Naive B cell (primary cell): ENCODE measurements at regions not wholly inside any gene's neighbourhood (a gene's known extent, or its start where the extent isn't known, plus 50 kb on each side); places are given as distances from the start of the nearest gene placed in this dataset.
"Not testable (repeated sequence)": the region's sequence is repeated elsewhere in the genome, so short reads cannot be mapped to it uniquely, and the experiment has no call there.

Experiments used
- ATAC-seq, 2 donors: fragments of 150-1000 bp; cut with Tn5 transposase; 2 replicates each; pipeline ENCODE4 v1.10.0; 2021; ENCODE audit warnings: low read depth in 2 of 2, mild to moderate bottlenecking in 2 of 2, moderate library complexity in 2 of 2
- DNase-seq: peaks from one replicate; pipeline ENCODE4 v3.0.0; 2022
- H3K27ac Mint-ChIP-seq, 6 donors: one replicate each; pipeline ENCODE4 v1.8.0; 2020 to 2022; ENCODE audit warnings: mild to moderate bottlenecking in 6 of 6, mixed read lengths in 6 of 6, moderate library complexity in 5 of 6, inconsistent platforms in 2 of 6
- H3K27me3 Mint-ChIP-seq, 3 donors: one replicate each; pipeline ENCODE4 v1.8.0; 2021 to 2022; ENCODE audit warnings: mixed read lengths in 3 of 3, mild to moderate bottlenecking in 1 of 3
- H3K36me3 Mint-ChIP-seq, 2 donors: one replicate each; pipeline ENCODE4 v1.8.0; 2020 to 2022; ENCODE audit warnings: mixed read lengths in 2 of 2, inconsistent platforms in 1 of 2, mild to moderate bottlenecking in 1 of 2
- H3K4me1 Mint-ChIP-seq, 3 donors: one replicate each; pipeline ENCODE4 v1.8.0; 2020 to 2022; ENCODE audit warnings: mixed read lengths in 3 of 3, inconsistent platforms in 1 of 3, mild to moderate bottlenecking in 1 of 3, moderate library complexity in 1 of 3
- H3K4me3 Mint-ChIP-seq, 8 donors: one replicate each; pipeline ENCODE4 v1.8.0; 2020 to 2022; ENCODE audit warnings: mild to moderate bottlenecking in 8 of 8, mixed read lengths in 8 of 8, moderate library complexity in 8 of 8, inconsistent platforms in 2 of 8
- H3K9me3 Mint-ChIP-seq, 7 donors: one replicate each; pipeline ENCODE4 v1.8.0; 2020 to 2022; ENCODE audit warnings: mixed read lengths in 7 of 7, mild to moderate bottlenecking in 5 of 7, inconsistent platforms in 2 of 7, moderate library complexity in 1 of 7

DNA sequence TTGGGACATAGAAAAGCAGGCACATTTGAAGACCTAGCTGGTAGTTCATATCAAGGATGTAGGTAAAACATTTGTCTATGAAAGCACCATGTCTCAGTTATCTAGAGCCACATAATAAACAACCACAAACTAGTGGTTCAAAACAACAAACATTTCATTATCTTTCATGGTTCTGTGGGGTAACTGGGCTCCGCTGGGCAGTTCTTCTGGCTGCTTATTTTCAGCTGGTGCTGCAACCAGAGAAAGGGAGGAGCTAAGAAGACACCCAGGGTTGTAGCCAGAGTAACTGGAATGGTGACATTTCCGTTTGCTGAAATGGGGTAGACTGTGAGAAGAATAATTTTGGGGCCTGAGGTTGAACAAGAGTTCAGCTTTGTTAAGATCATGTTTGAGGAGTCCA, 145.7 kb upstream of the SULF2 start:
- peak overlapping the region in 1 of 6 donors; percentile 27 for H3K27ac Mint-ChIP-seq

GRCh38 chr20:47929368-47930115, 144.3 kb upstream of the SULF2 start:
- H3K27me3 Mint-ChIP-seq: peaks cover 15 to 37% (median 17%) of the 10 kb centered on the region in 3 donors
- no peak for DNase-seq
- peak overlapping the region in 1 of 6 donors; percentile 10 for H3K27ac Mint-ChIP-seq
- H3K36me3 Mint-ChIP-seq: no peaks in the 10 kb centered on the region
- H3K4me3 Mint-ChIP-seq: no peak overlapping the region
- no peaks in the 10 kb centered on the region for H3K4me1 Mint-ChIP-seq
- no peak for ATAC-seq
- peaks cover 0 to 9% (median 0%) of the 10 kb centered on the region in 7 donors for H3K9me3 Mint-ChIP-seq

More for the DNA sequence above, 145.7 kb upstream of the SULF2 start:
- peaks cover 9 to 29% (median 19%) of the 10 kb centered on the region in 3 donors for H3K27me3 Mint-ChIP-seq
- no peaks in the 10 kb centered on the region for H3K4me1 Mint-ChIP-seq
- DNase-seq (no peak), ATAC-seq (no peak)
- H3K4me3 Mint-ChIP-seq: no peak overlapping the region
- peaks cover 0 to 9% (median 0%) of the 10 kb centered on the region in 7 donors for H3K9me3 Mint-ChIP-seq
- no peaks in the 10 kb centered on the region for H3K36me3 Mint-ChIP-seq

DNA sequence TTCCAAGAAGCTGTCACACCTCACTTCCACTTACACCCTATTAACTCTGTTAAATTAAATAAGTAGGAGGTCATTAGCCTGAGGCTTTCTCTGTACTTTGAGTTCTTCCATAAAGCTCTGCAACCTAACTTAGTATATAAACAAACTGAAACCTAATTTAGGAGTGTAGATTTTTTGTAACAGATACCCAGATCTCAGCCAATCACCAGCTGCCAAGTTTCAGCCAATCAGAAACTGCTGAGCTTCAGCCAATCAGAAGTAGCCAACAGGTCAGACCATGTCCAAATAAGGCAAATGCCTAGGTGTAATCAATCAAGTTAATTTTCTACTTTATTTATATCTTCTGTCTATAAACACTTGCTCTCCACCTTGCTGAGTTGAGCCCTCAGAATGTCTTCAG, 142.7 kb upstream of the SULF2 start:
- no peak for ATAC-seq
- Mint-ChIP-seq H3K9me3 (peaks cover 0 to 9% (median 0%) of the 10 kb centered on the region in 7 donors), H3K27me3 (peaks cover 16 to 39% (median 23%) of the 10 kb centered on the region in 3 donors), H3K36me3 (peaks cover 0 to 2% of the 10 kb centered on the region in 2 donors), H3K4me1 (peaks cover 0 to 1% (median 0%) of the 10 kb centered on the region in 3 donors), H3K4me3 (no peak overlapping the region), H3K27ac (peak overlapping the region in 1 of 6 donors; percentile 57)
- DNase-seq: no peak

GRCh38 chr20:47927385-47927851, 142.1 kb upstream of the SULF2 start:
- Mint-ChIP-seq H3K4me3 (no peak overlapping the region), H3K27me3 (peaks cover 16 to 42% (median 28%) of the 10 kb centered on the region in 3 donors), H3K27ac (peak overlapping the region in 1 of 6 donors; percentile 57), H3K9me3 (peaks cover 0 to 9% (median 0%) of the 10 kb centered on the region in 7 donors), H3K4me1 (peaks cover 0 to 4% (median 1%) of the 10 kb centered on the region in 3 donors), H3K36me3 (peaks cover 0 to 6% of the 10 kb centered on the region in 2 donors)
- DNase-seq (no peak), ATAC-seq (no peak)

GRCh38 chr20:47926731-47927130, 141.4 kb upstream of the SULF2 start:
- no peak for ATAC-seq
- H3K9me3 Mint-ChIP-seq: peaks cover 0 to 9% (median 0%) of the 10 kb centered on the region in 7 donors
- H3K36me3 Mint-ChIP-seq: peaks cover 0 to 6% of the 10 kb centered on the region in 2 donors
- no peak for DNase-seq
- no peak overlapping the region for H3K4me3 Mint-ChIP-seq
- H3K27me3 Mint-ChIP-seq: peaks cover 18 to 47% (median 32%) of the 10 kb centered on the region in 3 donors
- peak overlapping the region in 1 of 6 donors; percentile 5 for H3K27ac Mint-ChIP-seq
- peaks cover 0 to 7% (median 6%) of the 10 kb centered on the region in 3 donors for H3K4me1 Mint-ChIP-seq

DNA sequence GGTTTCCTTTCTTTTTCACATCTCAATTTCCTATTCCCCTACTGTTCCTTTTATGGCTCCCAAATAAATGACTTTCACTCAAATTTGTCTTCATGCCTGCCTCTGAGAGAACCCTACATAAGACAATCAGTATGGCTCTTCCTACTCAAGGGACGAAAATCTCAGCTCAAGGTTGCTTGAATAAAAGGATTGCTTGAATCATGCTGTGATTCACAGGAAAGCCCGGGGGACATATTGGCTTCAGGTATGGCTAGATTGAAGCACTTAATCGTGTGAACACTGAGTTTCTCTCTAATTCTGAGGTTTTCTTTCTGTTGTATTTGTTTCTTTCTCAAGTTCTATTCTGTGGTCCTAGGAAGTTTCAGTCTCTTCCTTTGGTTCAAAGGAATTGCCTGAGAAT, 140.3 kb upstream of the SULF2 start:
- ATAC-seq (no peak), DNase-seq (no peak)
- peaks cover 0 to 7% (median 6%) of the 10 kb centered on the region in 3 donors for H3K4me1 Mint-ChIP-seq
- peaks cover 24 to 48% (median 40%) of the 10 kb centered on the region in 3 donors for H3K27me3 Mint-ChIP-seq
- peaks cover 0 to 6% of the 10 kb centered on the region in 2 donors for H3K36me3 Mint-ChIP-seq
- H3K27ac Mint-ChIP-seq: no peak overlapping the region
- H3K4me3 Mint-ChIP-seq: no peak overlapping the region
- H3K9me3 Mint-ChIP-seq: peaks cover 0 to 9% (median 0%) of the 10 kb centered on the region in 7 donors

DNA sequence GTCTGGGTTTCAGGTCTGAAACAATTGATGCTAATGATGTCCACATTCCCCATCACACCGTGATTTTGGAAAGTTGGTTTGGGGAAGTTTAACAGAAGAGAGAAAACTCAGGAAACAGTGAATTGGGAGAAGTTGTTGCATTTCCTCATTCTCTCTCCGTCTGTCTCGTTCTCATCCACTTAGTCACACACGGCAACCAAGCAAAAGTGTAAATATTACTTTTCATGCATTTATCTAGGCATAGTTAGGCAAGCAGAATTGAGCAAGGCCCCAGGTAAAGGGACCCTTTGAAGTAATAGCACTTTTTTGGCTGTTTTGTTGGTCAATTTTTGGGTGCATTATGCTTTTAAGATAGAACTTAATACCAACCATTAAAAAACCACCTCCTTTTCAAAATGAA, 137.0 kb upstream of the SULF2 start:
- peaks cover 0 to 7% (median 6%) of the 10 kb centered on the region in 3 donors for H3K4me1 Mint-ChIP-seq
- ATAC-seq (no peak), DNase-seq (no peak)
- H3K36me3 Mint-ChIP-seq: peaks cover under 1 to 25% of the 10 kb centered on the region in 2 donors
- H3K27me3 Mint-ChIP-seq: peaks cover 24 to 62% (median 55%) of the 10 kb centered on the region in 3 donors
- no peak overlapping the region for H3K4me3 Mint-ChIP-seq
- H3K27ac Mint-ChIP-seq: no peak overlapping the region
- peaks cover 7 to 24% (median 15%) of the 10 kb centered on the region in 7 donors for H3K9me3 Mint-ChIP-seq

DNA sequence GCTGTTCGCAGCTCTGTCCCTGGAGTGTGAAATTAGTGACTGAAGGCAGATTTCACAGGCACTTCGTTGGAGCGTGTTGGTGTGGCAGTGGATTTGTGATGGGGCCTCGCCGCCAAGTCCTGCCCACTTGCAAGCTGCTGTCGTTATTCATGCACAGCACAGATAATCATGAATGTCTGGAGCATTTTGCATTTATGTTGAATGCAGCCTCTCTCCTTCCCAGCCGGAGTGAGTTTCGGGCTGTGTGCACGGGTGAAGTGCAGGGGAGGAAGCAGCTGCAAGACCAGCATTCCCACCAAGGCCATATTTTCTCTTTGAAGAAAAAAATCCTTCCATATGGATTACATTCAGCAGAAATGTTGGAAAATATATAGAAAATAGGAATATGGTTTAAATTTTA, 136.5 kb upstream of the SULF2 start:
- not testable (repeated sequence) for ATAC-seq, H3K4me1 Mint-ChIP-seq, H3K4me3 Mint-ChIP-seq, DNase-seq, H3K27ac Mint-ChIP-seq
- H3K27me3 Mint-ChIP-seq: peaks cover 24 to 62% (median 55%) of the 10 kb centered on the region in 3 donors
- H3K9me3 Mint-ChIP-seq: peaks cover 11 to 28% (median 19%) of the 10 kb centered on the region in 7 donors
- H3K36me3 Mint-ChIP-seq: peaks cover 4 to 29% of the 10 kb centered on the region in 2 donors

- peaks cover 12 to 33% (median 21%) of the 10 kb centered on the region in 7 donors for H3K9me3 Mint-ChIP-seq
Measured at GRCh38 chr20:47921408-47921807, 136.1 kb upstream of the SULF2 start.

GRCh38 chr20:47917549-47918070, 132.3 kb upstream of the SULF2 start:
- Mint-ChIP-seq H3K4me1 (peaks cover 0 to 6% (median 4%) of the 10 kb centered on the region in 3 donors), H3K9me3 (peaks cover 17 to 39% (median 28%) of the 10 kb centered on the region in 7 donors), H3K36me3 (peaks cover 4 to 36% of the 10 kb centered on the region in 2 donors), H3K27ac (peak overlapping the region in 1 of 6 donors; percentile 40), H3K4me3 (no peak overlapping the region), H3K27me3 (peaks cover 18 to 50% (median 44%) of the 10 kb centered on the region in 3 donors)
- DNase-seq (no peak), ATAC-seq (no peak)

More at GRCh38 chr20:47921408-47921807, 136.1 kb upstream of the SULF2 start:
- H3K27me3 Mint-ChIP-seq: peaks cover 24 to 63% (median 59%) of the 10 kb centered on the region in 3 donors
- no peak for ATAC-seq
- H3K4me3 Mint-ChIP-seq: no peak overlapping the region
- H3K4me1 Mint-ChIP-seq: peaks cover 0 to 7% (median 6%) of the 10 kb centered on the region in 3 donors
- H3K27ac Mint-ChIP-seq: no peak overlapping the region
- DNase-seq: no peak
- H3K36me3 Mint-ChIP-seq: peaks cover 4 to 33% of the 10 kb centered on the region in 2 donors

- DNase-seq: no peak
- Mint-ChIP-seq H3K9me3 (peaks cover 17 to 39% (median 28%) of the 10 kb centered on the region in 7 donors), H3K36me3 (peaks cover 4 to 36% of the 10 kb centered on the region in 2 donors), H3K4me3 (peak overlapping the region in 1 of 8 donors; percentile 12), H3K27ac (no peak overlapping the region), H3K4me1 (peaks cover 0 to 5% (median 5%) of the 10 kb centered on the region in 3 donors), H3K27me3 (peaks cover 9 to 56% (median 38%) of the 10 kb centered on the region in 3 donors)
- no peak for ATAC-seq
Measured at GRCh38 chr20:47915495-47915894, 130.2 kb upstream of the SULF2 start.

GRCh38 chr20:47914792-47915191, 129.5 kb upstream of the SULF2 start:
- Mint-ChIP-seq H3K4me3 (no peak overlapping the region), H3K4me1 (peaks cover 0 to 5% (median 5%) of the 10 kb centered on the region in 3 donors), H3K27me3 (peaks cover 9 to 51% (median 36%) of the 10 kb centered on the region in 3 donors), H3K9me3 (peaks cover 17 to 38% (median 28%) of the 10 kb centered on the region in 7 donors), H3K27ac (no peak overlapping the region), H3K36me3 (peaks cover 4 to 31% of the 10 kb centered on the region in 2 donors)
- DNase-seq: no peak
- no peak for ATAC-seq

- not testable (repeated sequence) for ATAC-seq, H3K27ac Mint-ChIP-seq, H3K4me1 Mint-ChIP-seq, DNase-seq, H3K4me3 Mint-ChIP-seq
- Mint-ChIP-seq H3K36me3 (peaks cover 4 to 23% of the 10 kb centered on the region in 2 donors), H3K27me3 (peaks cover 4 to 50% (median 40%) of the 10 kb centered on the region in 3 donors), H3K9me3 (peaks cover 12 to 26% (median 20%) of the 10 kb centered on the region in 7 donors)
Measured at GRCh38 chr20:47912786-47913501, 127.7 kb upstream of the SULF2 start.
